ENCODE measurements at regions not wholly inside any gene's neighbourhood (a gene's known extent, or its start where the extent isn't known, plus 50 kb on each side); places are given as distances from the start of the nearest gene placed in this dataset.

GRCh38 chr20:10805764-10806163, 132.0 kb upstream of the JAG1 start:
- no peak for DNase-seq (ENCODE audit: low spot score)

- no peak for DNase-seq (ENCODE audit: low spot score)
Observed at GRCh38 chr20:10806539-10806938, 132.7 kb upstream of the JAG1 start.

DNA sequence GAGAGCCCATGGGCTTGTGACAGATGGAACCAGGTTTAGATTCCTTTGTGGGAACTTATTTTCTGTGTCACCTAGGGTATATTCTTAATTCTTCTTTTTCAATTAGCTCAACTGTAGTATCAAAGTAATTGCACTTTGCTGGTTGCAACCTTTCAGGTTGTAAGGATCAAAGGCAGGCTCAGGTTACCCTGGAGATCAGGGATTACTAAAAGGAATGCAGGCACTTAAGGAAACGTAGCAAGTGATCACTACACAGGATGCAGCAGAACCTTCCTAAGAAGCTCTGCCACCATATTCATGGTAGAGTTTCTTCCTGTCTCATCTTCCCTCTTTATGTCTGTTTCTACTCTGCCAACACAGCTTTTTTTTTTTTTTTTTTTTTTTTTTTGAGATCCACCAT, 133.2 kb upstream of the JAG1 start:
- no peak for DNase-seq (ENCODE audit: low spot score)

- DNase-seq (ENCODE audit: low spot score) = no peak
Observed at GRCh38 chr20:10812759-10813327, 139.0 kb upstream of the JAG1 start.

- DNase-seq (ENCODE audit: low spot score) = no peak
Observed at GRCh38 chr20:10823585-10823984, 149.8 kb upstream of the JAG1 start.

DNA sequence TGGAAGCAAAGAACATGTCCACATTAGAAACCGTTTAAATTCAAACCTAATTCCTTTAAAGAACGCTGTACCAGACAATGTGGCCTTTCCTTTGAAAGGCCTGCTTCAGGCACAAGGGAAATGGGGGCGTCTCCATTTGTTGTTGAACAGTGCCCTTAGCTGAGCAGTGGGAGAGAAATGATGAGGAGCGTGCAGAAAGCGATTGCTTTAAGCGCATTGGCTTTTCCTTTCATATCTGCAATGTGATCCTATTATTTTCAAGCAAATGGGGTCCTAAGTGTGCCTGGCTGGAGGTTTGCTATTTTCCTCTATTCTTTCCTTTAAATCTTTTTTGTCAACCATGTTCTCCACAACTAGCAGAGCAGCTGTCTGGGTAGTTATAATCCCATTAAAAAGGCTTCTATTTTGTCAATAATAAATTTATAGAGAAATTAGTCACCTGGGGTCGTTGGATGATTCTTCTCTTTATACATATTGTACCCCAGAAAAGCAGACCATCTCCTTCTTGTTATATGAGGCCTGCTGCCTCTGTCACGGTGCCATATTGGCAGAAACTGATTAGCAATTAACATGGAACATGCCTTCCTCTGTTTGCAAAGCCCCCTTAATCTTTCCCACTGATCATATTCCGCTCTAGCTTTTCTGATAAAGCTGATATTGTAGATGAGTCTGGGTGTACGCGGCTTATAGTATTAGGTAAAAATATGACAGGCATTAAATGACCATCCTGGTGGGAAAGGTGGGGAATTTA, 151.1 kb upstream of the JAG1 start:
- DNase-seq (ENCODE audit: low spot score) = no peak

DNA sequence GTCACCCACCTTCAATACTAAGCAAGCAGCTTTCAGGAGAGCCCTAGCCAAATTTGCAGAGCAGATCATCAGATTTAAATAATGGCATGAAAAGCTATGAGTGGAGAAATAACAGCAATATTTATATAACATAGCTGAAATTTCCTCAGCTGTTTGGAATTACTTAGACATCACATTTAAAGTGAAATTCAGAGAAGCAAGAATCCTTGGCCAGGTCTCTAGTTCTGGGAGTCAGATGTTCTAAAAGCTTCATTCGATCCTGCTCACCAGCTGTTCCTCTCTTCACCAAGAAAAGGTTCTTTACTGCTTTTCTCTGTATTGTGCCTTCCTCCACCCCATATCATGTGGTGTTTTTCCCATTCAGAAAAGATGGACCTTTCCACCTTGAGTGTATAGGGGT, 152.3 kb upstream of the JAG1 start:
- no peak for DNase-seq (ENCODE audit: low spot score)

GRCh38 chr20:10828180-10828579, 154.4 kb upstream of the JAG1 start:
- no peak for DNase-seq (ENCODE audit: low spot score)

DNA sequence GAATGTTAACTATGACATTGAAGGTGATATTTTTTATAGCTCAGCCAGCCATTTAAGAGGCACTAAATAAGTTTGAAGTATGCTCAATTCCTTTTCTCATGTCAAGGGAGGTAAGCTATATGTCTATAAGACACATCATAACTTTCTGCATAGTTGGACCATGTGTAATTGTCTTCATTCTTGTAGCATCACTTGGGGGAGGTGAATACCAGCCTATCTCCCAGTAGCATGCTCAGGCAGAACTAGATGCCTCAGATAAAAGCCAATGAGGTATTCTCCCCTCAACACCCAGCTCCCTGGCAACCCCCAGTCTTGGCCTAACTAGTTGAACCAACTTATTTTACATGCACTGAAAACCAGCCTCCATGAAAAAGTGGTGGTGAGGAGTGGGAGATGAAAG, 158.3 kb upstream of the JAG1 start:
- DNase-seq (ENCODE audit: low spot score) = no peak

DNA sequence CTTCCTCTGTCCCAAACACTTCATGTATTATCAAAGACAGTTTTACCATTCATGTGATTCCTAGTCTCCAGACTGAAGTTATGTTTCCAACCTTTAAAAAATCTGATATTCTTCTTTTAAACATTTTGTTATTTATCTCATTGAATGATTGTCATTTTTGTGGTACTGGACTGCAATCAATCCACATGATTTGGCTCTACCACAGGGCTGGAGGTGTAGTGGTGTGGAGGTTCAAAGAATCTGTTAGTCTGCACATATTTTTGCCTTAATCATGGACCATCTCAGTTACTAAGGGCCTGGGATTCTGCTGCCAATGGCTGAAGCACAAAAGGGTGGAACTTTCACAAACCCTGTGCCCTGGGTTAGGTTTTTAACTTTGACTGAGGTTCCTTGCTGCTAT, 164.1 kb upstream of the JAG1 start:
- DNase-seq (ENCODE audit: low spot score) = no peak

- DNase-seq (ENCODE audit: low spot score) = peak; percentile 54
Observed at GRCh38 chr20:10842116-10842515, 168.3 kb upstream of the JAG1 start.

DNA sequence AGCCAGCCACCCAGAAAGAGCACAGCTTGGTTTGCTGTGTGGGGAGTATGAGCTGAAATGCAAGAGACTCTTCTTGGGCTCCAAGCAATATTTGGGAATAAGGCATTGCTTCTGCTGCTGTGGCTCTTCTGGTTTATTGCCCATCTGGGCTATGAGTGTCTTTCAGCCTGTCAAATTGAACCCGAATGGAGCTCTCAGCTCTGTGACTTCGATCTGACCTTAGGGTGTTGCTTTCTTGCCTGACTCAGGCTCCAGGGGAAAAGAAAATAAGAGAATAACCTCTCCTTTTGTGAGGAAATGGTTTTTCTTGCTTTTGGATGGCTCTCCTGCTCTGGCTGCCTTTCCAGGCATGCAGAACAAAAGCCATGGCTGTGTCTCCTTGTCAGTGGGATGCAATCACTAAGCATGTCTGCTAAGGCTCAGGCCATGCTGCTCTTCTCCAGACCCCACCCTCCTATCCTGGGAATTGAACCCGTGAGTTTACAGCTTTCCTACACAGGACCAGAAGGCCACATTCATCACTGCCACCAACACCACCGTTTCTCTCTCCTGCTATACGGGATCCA, 169.4 kb upstream of the JAG1 start:
- no peak for DNase-seq (ENCODE audit: low spot score)

DNA sequence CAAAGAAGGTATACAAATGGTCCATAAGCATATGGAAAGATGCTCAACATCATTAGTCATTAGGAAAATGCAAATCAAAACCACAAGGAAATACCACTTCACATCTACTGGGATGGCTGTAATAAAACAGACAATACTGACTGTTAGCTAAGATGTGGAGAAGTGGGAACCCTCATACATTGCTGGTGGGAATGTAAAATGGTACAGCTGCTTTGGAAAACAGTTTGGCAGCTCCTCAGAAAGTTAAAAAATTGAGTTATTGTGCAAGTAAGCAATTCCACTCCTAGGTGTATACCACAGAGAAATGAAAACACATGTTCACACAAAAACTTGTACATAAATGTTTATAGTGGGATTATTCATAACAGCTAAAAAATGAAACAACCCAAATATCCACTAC, 173.0 kb upstream of the JAG1 start:
- no peak for DNase-seq (ENCODE audit: low spot score)

- DNase-seq (ENCODE audit: low spot score) = peak; percentile 91
Observed at GRCh38 chr20:10848810-10849370, 175.1 kb upstream of the JAG1 start.

DNA sequence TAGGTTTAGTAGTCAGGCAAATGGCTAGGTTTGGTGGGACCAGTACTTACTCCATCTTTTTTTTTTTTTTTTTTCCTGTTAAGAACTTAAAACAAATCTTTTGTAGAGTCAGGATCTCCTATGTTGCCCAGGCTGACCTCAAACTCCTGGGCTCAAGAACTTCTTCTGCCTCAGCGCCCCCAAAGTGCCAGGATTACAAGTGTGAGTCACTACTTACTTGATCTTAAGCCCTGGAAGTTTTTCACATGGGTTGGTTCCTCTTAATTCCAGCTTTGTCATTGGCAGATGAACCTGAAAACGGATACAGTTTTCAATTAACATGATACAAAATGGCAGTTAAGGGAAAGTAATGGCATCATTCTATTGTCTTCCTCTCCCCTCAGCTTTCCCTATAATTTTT, 179.4 kb upstream of the JAG1 start:
- DNase-seq (ENCODE audit: low spot score) = no peak

DNA sequence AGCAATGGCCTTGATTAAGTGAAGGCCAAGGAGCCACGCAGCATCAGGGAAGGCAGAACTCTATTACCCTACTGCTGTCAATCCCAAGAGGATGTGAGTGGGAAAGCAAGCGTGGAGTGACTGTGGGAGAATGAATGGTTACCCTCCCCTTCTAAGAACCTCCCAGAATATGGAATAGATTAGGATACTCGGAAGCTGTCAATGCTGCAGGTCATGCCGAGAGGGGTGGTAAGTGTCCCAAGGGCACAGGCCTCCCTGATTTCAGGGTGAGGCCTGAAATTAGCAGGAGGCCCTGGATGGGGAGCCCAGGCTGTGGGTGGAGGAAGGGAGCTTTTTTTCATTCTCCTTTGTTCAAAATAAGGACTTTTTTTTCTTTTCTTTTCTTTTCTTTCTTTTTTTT, 179.9 kb upstream of the JAG1 start:
- no peak for DNase-seq (ENCODE audit: low spot score)

GRCh38 chr20:10854976-10855375, 181.2 kb upstream of the JAG1 start:
- no peak for DNase-seq (ENCODE audit: low spot score)

DNA sequence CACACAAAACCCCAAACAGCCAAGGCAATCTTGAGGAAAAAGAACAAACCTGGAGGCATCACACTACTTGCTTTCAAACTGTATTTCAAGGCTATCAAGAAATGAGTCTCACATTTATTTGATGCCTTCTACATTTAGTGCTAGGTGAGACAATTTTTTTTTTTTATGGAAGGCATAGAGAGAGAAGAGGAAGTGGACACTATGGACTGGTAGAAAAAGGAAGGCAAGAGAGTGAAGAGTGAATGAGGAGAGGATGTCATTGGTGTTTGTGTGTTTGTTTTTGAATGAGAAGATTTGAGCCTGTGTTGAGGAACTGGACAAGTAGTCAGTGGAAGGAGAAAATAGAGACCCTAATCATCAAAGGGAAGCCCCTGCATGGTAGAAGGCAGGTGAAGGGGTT, 182.0 kb upstream of the JAG1 start:
- DNase-seq (ENCODE audit: low spot score) = no peak

DNA sequence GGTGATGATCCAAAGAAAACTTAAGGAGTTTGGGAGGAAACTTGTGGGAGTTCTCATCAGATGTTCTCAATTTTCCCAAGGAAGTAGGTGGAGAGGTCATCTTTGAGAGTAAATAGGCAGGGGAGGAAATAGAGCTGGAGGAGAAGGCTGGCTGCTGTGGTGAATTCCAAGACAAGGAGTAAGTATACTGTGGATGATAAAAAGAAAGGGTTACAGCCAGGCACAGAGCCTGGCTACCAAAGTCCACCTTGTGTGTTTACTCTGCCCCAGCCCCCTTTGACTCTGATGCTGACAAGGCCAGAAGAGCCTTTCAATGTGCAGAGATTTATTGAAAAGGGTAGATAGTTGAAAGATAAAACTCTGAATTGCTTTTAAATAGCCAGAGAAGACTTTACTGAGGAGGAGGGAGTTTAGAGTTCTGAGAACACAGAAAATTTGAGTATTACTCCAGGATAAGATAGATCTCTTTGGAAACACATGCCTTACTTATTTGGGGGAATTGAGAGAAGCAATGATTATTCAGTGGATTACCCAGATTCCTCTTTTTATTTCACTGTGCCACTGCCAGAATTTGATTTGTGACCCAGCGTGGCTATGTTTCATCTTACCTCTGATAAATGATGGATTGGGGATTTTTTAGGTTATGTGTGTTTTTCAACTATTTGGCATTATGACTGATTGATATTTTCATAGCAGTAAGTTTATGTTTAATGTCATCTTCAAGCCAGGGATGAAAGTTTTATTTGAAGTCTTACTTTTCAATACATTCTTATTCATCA, 182.6 kb upstream of the JAG1 start:
- DNase-seq (ENCODE audit: low spot score) = no peak

GRCh38 chr20:10857352-10858070, 183.7 kb upstream of the JAG1 start:
- no peak for DNase-seq (ENCODE audit: low spot score)

GRCh38 chr20:10861090-10861489, 187.3 kb upstream of the JAG1 start:
- peak; percentile 57 for DNase-seq (ENCODE audit: low spot score)

- peak; percentile 21 for DNase-seq (ENCODE audit: low spot score)
Observed at GRCh38 chr20:10861619-10862018, 187.8 kb upstream of the JAG1 start.
